COLO829 (cell line): ENCODE measurements at regions not wholly inside any gene's neighbourhood (a gene's known extent, or its start where the extent isn't known, plus 50 kb on each side); places are given as distances from the start of the nearest gene placed in this dataset.

Source experiments
- DNase-seq: peaks from one replicate; pipeline ENCODE4 v3.0.0; 2012; ENCODE audit warnings: low spot score

DNA sequence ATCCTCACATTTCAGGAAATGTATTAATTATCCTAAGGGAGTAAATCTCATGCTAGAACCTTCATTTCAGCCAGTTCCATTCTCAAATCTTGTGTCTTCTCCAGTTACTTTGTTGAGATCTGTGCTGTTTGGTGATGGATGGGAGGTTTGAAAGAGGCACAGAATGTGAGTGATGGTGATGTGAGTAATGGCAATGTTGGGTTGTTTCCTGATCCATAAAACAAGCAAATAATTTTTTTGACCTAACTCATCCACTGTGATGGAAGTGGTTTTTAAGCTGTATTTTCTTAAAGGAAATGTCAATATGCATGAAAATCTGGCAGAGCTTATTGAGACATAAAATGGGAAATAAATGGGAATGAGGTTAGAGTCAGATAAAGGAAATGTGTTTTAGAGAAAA lies 214.7 kb downstream of the CHRM3 start:
- no peak for DNase-seq

DNA sequence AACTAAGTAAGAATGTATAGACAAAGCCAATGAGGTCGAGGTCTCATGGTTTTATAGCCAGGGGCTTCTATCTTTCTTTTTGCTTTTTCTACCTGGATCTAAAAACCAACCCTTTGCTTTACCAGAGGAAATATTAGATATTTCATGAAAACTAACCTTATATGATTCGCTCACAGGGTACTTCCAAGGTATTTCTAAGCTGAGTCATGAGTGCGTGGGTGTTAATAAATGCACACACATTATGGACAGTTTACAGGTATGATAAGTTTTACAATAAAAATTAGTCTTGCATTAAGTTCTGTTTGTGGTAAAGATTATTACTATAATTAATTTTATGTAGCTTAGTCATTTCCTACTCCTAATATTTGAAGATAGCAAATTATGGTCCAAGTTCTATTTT lies 217.2 kb downstream of the CHRM3 start:
- no peak for DNase-seq

DNA sequence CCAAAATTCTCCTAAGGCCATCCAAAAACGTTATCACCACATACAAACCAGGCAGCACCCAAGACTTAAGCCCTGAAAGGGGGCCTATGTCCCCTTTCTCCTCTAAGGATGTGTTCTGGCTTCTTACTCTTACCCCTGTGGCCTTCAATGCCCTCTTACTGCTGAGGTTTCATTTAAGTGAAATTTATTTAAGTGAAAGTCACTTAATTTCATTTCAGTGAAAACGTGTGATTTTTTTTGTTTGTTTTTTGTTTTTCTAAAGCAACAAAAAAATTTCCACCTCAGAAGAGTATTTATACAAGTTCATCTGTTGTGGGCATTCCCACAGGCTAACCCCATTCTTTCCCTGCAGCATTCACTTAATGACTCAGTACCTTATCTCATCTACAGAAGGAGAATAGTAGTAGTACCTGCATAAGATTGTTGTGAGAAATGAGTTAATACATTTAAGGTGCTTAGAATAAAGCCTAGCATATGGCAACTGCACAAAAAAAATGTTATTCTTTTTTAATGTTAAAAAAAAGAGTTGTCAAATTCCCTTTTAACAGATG lies 220.6 kb downstream of the CHRM3 start:
- no peak for DNase-seq

DNA sequence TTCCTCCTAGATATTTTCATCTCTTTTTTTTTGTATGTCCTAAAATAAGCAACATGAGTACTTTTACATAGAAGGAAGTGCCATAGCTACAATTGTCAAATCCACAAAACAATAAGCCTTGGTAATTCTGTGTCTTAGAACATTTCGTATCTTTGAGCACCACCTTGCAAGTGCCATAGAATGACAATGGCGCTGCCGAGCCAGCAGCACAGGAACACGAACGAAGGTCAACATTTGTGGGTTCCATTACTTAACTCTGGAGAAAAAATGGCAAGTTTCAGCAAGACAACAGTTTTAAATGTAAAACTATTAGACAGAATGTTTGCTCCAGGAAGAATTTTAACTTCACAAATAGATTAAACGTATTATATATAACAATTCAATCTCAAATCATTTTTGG lies 222.1 kb downstream of the CHRM3 start:
- no peak for DNase-seq

DNA sequence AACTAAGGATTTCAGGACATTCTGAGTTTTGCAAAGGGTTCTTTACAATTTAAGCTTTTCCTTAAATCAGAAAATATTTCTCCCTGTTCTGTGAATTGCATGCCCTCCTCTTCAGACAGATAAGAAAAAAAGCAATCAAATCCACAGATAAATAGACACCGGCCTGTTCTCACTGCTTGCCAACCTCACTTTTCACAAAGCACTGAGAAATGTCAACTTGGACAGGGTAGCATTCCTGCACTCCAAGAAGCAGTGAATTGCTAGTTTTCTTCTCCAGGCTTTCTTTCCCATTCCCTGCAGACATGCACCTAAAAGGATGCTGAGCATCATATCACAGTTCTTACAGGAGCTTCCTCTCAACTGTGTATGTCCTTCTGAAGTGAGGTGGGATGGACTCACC lies 226.0 kb downstream of the CHRM3 start:
- DNase-seq = no peak

DNA sequence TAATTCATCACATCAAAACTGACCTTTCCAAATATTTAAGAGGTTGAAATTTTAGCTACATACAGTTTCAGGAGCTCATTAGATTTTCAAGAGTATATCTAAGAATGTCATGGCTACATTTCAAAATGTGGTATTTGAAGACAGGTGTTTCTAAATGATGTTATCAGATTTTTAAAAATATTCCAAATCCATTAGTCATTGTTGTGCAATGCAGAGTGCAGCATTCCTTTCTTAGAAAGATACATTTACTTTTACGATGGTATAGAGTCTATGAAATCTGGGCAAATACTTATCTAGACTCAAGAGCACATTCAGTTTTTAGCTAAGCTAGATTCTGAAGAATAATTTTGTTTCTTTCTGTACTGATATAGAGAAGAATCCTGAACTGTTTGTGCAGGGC lies 230.3 kb downstream of the CHRM3 start:
- DNase-seq = no peak

DNA sequence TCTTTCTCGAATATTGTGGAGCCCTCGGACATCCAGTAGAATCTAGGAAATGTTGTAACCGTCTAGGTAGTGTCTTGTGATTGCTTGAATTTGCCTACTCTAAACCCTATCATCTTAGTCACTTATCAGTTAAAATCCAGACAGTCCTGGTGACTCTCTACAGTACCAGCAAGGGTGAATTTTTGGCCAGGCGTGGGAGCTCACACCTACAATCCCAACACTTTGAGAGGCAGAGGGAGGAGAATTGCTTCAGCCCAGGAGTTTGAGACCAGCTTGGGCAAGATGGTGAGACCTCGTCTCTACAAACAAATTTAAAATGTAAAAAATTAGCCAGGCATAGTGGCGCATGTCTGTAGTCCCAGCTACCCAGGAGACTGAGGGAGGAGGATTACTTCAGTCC lies 230.9 kb downstream of the CHRM3 start:
- no peak for DNase-seq

DNA sequence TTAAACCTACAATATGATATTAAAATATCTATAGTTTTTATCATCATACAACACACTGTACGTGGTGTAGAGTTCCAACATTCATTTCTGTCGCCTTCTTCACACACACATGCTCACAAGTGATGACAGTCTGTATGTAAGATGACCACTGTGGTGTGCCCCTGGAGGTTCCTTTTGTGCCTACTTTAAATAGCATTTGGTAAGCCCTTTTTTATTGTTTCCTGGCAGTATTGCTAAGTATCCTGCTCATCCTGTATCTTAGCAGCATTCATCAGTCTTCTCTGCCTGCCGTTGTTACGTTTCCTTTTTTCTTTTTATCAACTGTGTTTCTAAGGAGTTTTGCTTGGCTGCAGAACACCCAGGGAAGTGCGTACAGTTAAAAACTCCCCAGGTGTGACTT lies 231.4 kb downstream of the CHRM3 start:
- no peak for DNase-seq

DNA sequence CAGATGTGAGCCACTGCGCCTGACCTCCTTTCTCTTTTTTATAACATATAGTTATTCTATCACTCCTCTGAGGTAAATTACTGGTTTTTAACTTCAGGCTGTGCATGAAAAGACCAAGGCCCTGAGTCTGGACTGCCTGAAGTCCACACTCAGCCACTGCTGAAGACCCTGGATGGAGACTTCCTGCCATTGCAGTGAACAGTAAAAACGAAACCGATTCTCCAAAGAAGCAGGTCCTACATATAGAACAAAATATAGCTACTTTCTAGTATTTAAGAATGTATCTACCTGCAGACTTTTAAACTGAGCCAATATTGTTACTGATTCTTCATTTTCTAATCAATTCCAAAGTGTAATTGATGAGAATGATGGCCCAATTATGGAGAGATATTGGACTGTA lies 232.8 kb downstream of the CHRM3 start:
- no peak for DNase-seq

DNA sequence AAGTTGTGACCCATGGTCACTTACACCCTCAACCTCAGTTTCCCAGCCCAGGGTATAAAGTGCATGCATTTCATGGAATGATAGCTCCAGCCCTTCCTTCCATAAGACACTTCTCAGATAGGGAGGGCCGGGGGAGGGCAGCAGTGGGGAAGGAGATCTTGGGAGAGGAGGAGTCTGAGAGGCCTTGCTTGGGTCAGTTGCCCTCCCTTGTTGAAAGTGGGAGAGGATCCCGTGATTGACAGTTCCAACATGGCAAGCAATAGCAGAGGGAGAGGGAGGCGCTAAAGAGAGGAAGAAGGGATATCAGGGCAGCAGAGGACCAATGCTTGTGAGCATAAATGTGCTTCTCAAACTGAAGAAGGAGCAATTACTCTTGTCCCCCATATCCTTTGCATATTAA lies 244.4 kb downstream of the CHRM3 start:
- DNase-seq = no peak

DNA sequence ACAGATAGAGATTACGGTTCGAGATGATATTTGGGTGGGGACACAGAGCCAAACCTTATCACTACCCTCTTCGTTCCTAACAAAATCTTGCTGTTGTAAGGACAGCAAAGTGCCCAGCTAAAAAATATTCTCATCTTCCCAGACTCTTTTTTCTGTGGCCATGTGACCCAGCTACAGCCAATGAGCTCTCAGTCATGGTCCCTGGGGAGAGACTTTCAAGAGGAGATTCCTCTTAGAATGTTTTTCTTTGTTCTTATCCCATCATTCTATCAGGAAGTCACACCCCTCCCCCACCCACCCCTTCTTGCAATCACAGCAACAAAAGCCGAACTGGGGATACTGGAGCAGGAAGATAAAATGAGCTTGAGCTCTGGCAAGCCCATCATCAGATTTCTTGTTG lies 247.1 kb downstream of the CHRM3 start:
- DNase-seq = peak; percentile 21

DNA sequence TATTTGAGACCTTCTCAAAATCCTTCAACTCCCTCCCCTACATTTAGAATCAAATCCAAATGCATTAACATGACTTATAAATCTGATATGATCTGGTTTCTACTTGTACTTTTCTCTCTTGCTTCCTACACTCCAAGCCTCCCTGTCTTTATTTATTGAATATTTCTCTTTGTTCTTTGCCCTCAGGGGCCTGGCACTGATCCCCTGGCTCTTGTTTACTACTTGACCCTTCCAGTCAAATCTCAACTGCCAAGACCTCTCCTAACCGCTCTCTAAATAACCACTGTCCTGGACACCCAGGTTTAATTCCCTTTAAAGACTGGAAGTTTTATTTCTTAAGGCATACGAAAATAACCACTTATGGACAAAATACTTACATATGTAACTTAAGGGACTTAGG lies 248.9 kb downstream of the CHRM3 start:
- DNase-seq = no peak

DNA sequence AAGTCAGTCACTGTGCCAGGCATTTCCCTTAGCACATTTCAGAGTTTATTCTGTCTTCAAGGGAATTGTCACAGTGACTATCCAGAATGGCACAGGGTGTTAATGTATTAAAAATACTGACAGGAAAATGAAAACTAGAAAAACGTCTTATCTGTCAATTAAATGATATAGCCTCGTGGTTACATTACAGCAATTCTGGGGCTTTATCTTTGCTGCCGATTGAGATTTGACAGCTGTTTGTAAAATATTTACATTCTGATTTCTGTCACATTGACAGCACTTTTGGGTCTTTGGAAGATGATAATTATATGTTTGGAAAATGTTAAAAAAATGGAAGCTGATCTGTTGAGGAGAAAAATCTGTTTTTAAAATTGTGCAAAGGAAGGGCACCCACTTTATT lies 250.0 kb downstream of the CHRM3 start:
- DNase-seq = no peak

DNA sequence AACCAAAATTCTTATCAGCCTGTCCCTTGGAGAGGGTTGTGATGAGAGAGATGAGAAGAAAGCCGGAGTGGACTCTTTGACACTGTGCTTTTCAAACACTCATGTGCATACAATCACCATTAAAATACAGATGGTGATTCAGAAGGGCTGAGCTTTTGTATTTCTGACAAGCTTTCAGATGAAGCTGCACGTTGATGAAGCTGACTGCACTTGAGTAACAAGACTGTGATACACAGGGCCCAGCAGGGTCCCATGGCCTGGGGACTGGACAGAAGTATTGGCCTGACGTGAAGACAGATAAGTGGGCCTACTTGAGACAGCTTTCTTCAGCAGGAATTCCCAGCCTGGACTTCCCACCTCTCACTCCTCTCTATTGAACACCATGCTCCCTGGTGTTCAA lies 258.2 kb downstream of the CHRM3 start:
- DNase-seq = no peak

DNA sequence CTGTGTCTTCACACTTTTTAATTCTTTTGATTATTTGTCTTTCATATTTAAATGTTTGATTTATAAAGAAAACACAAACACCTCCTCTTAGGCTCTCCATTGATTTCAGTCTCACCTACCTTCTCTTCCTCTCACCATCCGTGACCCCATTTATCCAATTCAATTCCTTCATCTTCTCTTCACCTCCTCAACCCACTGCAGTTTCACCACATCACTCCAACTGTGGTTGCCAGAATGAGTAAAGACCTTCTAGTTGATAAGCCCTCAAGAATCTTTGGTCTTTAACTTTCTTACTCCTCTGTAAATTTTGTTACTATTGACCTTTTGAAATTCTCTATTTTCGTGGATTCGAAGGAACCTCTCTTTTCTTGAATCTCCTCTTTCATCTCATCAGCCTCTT lies 260.7 kb downstream of the CHRM3 start:
- DNase-seq = no peak

DNA sequence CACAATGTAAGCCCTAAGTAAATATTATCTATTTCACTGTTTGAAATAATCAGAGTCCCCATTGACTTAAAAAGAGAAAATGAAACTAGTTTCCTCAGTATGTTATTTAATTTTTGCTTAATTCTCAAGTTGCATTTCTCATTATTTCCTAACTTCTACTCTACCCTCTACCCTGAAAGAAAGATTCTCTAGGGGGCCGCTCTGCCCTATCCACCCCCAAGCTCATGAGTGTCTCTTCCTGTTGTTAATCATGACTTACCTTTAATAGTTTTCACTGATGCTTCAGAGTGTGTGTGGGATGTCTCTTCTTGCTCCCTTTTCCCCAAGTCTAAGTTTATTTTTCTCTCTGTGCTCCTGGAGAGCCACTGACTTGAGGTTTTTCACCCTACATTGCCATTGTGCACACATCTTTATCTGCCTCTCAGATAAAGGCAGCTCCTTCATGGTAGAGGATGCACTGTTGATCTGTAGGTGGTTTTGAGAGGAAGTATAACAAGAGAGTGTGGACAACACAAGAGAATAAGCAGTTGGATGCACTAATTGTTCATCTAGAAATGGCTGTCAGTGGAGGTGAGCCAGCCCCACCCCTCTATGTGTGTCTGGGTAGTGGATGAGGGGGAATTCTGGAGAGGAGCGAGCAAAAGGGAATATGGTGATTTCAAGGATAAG lies 261.7 kb downstream of the CHRM3 start:
- no peak for DNase-seq

DNA sequence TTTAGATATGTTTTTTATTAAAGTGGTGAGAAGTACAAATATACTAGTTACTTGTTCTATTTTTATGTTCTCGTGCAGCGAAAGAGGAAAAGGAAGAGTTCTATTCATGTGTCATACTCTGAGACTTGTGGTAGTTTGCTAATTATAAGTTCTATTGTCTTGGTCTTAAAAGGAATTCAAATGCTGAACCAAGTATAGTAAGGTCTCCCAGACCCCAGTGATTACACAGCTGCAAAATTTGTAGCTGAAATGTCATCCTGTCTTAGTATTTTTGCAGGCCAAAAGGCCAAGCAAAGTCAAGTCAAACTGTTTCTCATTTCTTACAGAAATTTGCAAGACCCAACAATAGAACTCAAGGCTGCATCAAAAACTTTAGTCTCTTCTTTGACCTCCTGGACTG lies 268.7 kb downstream of the CHRM3 start:
- DNase-seq = no peak

DNA sequence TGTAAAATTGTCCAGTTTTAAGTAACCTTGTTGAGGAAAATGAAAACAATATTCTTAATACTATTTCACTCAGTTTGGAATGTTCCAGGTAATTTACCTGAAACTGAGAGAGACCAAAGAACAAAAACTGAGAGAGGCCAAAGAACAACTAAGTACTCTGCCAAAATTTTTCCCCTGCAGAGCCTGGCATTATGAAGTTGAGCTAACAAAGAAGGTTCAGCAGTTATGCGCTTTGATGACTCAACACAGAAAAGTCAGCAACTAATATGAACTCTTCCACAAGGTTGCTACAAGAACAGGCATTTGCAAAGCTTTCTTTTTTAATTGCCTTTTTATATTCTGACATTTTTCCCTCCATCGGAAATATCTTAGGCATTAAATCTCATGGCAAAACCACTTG lies 270.9 kb downstream of the CHRM3 start:
- DNase-seq = no peak

DNA sequence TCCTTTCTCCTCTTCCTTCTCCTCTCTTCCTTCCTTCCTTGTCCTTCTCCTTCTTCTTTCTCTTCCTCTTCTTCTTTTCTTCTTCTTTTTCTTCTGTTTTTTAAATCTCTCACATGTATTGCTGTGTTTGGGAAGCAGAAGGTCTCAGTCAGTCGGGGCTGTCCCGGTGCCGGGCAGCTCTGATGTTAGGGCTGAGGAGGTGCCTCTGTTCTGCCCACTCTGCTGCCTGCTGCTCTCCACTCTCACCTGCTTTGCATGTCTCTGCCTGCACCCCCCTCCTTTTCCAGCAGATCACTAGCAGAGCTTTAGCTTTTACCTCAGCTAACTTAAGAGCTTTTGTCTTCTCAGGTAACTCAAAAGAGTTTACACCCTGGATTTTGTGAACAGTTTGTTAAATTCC lies 276.6 kb downstream of the CHRM3 start:
- no peak for DNase-seq

DNA sequence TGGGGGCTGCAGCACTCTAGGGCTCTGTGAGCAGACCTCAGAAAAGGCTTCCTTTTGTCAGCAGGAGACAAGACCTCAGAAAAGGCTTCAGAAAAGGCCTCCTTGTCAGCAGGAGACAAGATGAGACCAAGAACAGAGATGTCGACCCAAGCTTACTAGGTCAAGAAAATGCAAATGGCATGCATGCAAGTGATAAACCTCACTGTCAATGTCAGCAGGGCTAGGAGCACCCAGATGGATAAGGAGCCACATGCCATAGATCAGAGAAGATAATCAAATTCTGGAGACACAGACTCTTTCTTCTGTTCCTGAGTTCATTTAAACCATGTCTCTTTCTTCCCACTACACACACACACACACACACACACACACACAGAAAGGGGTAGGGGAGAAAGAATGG lies 285.9 kb downstream of the CHRM3 start:
- no peak for DNase-seq

DNA sequence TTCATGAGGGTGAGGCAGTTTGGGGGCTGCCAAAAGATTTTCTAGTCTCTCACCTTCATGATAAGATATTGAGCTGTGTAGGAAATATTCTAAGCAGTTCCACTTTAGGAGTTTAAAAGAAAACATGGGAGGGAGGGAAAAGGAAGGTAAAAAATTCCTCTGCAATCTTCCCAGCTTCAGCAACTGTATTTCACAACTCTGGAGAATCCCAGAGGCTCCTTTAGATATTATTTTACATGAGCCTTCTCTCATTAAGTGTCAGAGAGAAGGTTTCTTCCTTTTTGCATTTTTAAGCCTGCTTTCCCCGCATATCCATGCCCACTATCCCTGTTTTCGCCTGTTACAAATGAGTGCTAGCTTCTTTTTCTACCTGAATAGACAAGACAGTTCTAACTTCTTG lies 289.4 kb downstream of the CHRM3 start:
- no peak for DNase-seq

DNA sequence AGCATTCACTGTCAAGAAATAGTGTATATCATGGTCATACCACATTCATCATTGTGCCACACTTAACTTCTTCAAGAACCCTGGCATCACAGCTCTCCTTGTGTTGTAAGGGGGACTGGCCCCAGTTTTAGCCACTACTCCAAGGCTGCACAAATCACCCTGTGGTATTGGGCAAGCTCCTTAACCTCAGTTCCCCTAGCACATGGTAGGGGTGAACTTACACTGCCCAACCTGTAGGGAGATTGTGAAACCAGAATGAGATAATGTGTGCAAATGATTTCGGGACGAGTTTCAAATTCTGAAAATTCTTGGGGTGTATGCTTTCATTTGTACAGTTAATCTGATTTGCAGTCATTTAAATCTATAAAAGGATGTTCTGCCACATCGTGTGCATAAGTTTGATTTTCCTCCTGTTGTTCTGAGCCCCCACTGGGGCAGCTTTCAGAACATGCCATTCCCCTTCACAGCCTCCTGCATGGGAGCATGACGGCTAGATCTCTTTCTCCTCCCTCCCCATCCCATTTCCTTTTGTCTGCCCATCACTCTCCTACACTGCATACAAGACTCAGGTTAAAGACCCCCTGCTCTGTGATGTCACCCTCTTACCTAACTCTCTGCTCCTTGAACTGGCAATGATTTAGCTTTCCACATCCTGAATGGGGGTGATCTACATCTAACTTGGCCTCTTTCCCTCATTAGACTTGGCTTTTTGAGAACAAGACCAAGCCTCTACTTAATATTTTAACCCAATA lies 290.3 kb downstream of the CHRM3 start:
- no peak for DNase-seq

DNA sequence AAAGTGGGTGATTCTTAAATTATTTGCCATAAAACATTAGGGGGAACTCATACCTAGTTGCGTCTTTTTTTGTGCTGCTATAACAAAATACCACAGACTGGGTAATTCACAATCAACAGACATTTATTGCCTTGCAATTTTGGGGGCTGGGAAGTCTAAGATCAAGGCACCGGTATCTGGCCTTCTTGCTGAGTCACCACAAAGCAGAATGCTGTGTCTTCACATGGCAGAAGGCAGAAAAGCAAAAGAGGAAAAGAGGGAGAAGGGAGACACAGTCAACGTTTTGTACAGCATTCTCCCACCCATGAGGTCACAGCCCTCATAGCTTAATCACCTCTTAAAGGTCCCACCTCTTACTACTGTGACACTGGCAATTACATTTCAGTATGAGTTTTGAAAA lies 291.0 kb downstream of the CHRM3 start:
- no peak for DNase-seq

DNA sequence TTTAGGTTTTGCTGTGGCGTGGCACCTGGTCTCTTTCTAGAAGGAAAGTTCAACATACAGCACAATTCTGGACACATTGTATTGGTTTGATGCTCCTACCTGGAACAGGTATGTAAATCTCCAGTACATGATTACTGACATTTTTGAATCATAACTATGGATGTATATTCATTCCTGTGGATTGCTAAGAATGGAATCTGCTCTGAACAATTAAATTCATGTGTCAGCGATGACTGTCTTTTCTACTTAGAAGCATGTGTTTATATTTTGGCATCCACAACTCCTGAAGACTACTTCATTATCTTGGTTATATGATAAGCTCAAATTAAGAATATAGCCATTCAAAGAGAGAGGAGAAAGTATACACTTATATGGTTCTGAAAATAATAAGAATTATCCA lies 291.8 kb downstream of the CHRM3 start:
- DNase-seq = no peak
